Cerebellar cortex (tissue), 1 donor: ENCODE measurements at regions not wholly inside any gene's neighbourhood (a gene's known extent, or its start where the extent isn't known, plus 50 kb on each side); places are given as distances from the start of the nearest gene placed in this dataset.

Experiments used
- DNase-seq: peaks from one replicate; pipeline ENCODE4 v3.0.0-alpha.2; 2015; ENCODE audit warnings: low spot score

GRCh38 chr6:6841571-6841970 is 253.1 kb downstream of the LY86 start:
- DNase-seq: no peak

GRCh38 chr6:6842291-6842690 is 253.8 kb downstream of the LY86 start:
- no peak for DNase-seq

- DNase-seq: no peak
Observed at GRCh38 chr6:6843057-6843627, 254.6 kb downstream of the LY86 start.

- no peak for DNase-seq
Observed at GRCh38 chr6:6843777-6844176, 255.3 kb downstream of the LY86 start.

GRCh38 chr6:6844530-6844929 is 256.0 kb downstream of the LY86 start:
- DNase-seq: no peak

GRCh38 chr6:6845603-6846002 is 257.1 kb downstream of the LY86 start:
- DNase-seq: no peak

- DNase-seq: no peak
Observed at GRCh38 chr6:6847591-6847990, 259.1 kb downstream of the LY86 start.

GRCh38 chr6:6851059-6851948 is 256.5 kb upstream of the RREB1 start:
- peak; percentile 6 for DNase-seq

- DNase-seq: no peak
Observed at GRCh38 chr6:6851949-6852261, 255.9 kb upstream of the RREB1 start.

- no peak for DNase-seq
Observed at GRCh38 chr6:6856538-6857523, 250.9 kb upstream of the RREB1 start.

- no peak for DNase-seq
Observed at GRCh38 chr6:6857528-6857927, 250.2 kb upstream of the RREB1 start.

GRCh38 chr6:6858533-6858982 is 249.2 kb upstream of the RREB1 start:
- DNase-seq: no peak

GRCh38 chr6:6859105-6859504 is 248.7 kb upstream of the RREB1 start:
- no peak for DNase-seq

GRCh38 chr6:6859722-6860121 is 248.0 kb upstream of the RREB1 start:
- DNase-seq: no peak

GRCh38 chr6:6860863-6861262 is 246.9 kb upstream of the RREB1 start:
- DNase-seq: no peak

GRCh38 chr6:6861351-6861894 is 246.3 kb upstream of the RREB1 start:
- no peak for DNase-seq

GRCh38 chr6:6861995-6862394 is 245.8 kb upstream of the RREB1 start:
- no peak for DNase-seq

- DNase-seq: no peak
Observed at GRCh38 chr6:6863970-6864639, 243.7 kb upstream of the RREB1 start.

- DNase-seq: no peak
Observed at GRCh38 chr6:6865611-6866010, 242.2 kb upstream of the RREB1 start.

- DNase-seq: no peak
Observed at GRCh38 chr6:6866656-6867403, 240.9 kb upstream of the RREB1 start.

- no peak for DNase-seq
Observed at GRCh38 chr6:6867404-6867799, 240.4 kb upstream of the RREB1 start.
